Stimulated activated CD4-positive, alpha-beta T cell treated with anti-CD3 and anti-CD28 coated beads, Interleukin-1b, Interleukin-23, amount 100 ng/mL, for 48 hours (primary cell): ENCODE measurements at regions not wholly inside any gene's neighbourhood (a gene's known extent, or its start where the extent isn't known, plus 50 kb on each side); places are given as distances from the start of the nearest gene placed in this dataset.

Experiments
- DNase-seq: peaks from one replicate; pipeline ENCODE4 v3.0.0-alpha.2; 2020

- no peak for DNase-seq
Measured at GRCh38 chr6:16974704-16975359, 127.0 kb upstream of the STMND1 start.

GRCh38 chr6:16974387-16974673 lies 127.5 kb upstream of the STMND1 start:
- no peak for DNase-seq

DNA sequence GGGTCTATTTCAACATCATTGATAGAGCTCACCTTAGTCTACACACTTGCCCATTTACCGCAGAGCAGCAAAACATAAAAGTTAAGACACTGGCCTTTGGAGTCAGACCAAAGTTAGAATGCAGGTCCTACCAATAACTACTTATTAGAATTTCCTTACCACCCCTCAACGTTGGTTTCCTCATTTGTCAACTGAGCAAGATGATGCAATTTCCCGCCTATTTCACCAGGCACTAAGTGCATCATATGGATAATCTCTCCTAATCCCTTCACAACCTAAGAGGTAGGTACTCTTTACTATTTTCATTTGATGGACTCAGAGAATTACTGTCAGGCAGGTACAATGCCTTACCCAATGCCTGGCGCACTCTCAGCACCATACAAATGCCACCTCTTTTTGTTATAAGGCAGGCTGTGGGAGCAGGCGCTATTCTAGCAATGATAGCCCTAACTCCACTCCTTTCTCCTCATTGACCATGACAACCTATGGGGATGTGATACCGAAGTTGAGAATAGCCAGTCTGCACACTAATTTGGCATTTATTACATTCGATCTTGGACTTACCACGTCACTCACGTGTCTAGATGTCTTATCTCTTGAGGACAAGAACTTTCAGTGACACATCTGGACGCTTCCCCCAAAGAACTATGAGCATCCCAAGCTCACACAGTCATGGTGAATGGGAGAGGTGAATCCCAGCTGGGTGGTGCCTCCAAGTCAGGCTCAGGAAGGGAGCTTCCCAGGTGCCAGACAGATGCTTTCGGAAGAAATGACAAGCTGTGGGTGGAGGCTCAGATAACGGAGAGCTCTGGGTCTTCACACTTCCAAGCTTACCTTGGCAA lies 128.1 kb upstream of the STMND1 start:
- no peak for DNase-seq

DNA sequence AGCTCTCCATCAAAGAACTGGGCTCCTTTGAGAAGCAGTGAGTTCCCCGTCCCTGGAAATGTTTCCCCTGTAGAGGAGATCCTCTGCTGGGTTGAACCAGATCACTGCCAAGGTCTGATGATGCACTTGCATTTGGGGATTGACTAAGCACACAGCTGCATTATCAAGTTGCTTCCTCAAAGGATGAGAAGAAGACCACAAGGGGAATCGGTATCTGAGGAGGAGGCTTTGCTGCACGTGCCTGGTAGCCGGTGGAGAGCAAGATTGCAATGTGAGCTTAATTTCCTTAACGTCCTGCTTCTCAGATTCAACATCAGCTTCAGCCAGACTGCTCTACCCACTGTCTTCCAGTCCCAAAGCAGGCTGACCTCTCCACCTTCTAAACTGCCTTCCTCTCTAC lies 128.8 kb upstream of the STMND1 start:
- no peak for DNase-seq

GRCh38 chr6:16972535-16972934 lies 129.3 kb upstream of the STMND1 start:
- no peak for DNase-seq

DNA sequence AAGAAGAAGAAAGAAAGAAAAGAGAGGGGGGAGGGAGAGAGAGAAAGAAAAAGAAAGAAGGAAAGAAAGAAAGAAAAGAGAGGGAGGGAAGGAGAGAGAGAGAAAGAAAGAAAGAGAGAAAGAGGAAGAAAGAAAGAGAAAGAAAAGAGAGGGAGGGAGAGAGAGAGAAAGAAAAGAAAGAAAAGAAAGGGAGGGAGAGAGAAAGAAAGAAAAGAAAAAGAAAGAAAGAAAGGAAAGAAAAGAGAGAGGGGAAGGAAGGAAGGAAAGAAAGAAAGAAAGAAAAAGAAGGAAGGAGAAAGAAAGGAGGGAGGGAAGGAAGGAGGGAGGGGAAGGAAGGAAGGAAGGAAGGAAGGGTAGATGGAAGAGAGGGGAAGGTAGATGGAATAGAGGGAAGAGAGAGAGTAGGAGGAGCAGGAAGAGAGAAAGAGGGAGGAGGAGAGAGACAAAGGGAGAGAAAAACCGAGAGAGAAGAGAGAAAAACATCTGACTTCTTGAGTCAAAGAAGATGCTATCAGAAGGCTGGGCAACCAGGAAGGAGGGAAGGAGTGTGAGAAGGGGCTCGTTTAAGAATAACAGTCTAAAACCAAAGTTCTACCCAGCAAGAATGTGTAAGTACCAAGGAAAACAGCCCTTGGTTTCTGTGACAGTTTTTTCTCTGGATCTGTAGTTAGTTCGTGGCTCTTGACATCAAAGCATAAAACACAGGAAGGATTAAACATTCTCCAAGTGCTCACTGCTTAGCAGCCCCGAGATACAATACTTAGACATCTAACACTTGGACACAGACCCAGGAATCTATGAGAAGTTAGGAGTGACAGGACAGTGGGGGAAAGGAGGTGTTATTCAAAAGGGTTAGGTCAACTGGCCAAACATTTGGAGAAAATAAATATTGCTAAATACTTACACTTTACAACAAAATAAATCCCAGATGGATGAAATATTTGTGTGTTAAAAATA lies 131.9 kb upstream of the STMND1 start:
- no peak for DNase-seq

- no peak for DNase-seq
Measured at GRCh38 chr6:16968101-16968500, 133.7 kb upstream of the STMND1 start.

- no peak for DNase-seq
Measured at GRCh38 chr6:16967470-16967817, 134.4 kb upstream of the STMND1 start.

GRCh38 chr6:16966791-16967469 lies 134.9 kb upstream of the STMND1 start:
- no peak for DNase-seq

GRCh38 chr6:16965689-16966088 lies 136.2 kb upstream of the STMND1 start:
- no peak for DNase-seq

GRCh38 chr6:16964553-16965499 lies 137.0 kb upstream of the STMND1 start:
- peak; percentile 65 for DNase-seq

DNA sequence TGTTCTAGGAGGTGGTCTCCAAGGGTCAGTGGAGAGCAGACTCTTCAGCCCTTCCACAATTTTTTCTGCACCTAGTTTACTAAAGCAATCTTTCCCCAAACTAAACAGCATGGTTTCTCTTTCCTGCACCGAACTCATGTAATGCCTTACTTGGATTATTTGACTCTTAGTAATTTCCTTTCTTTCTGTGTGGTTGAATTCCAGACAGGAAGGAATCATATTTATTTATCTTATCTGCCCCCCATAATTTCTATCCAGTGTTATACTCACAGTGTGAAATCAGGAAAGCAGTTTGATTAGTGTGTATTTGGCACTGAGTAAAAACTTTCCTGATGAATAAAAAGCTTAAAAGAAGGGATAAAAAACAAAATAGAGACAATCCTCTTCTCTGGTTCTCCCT lies 140.3 kb upstream of the STMND1 start:
- DNase-seq: no peak

GRCh38 chr6:16959789-16960188 lies 142.1 kb upstream of the STMND1 start:
- DNase-seq: no peak

DNA sequence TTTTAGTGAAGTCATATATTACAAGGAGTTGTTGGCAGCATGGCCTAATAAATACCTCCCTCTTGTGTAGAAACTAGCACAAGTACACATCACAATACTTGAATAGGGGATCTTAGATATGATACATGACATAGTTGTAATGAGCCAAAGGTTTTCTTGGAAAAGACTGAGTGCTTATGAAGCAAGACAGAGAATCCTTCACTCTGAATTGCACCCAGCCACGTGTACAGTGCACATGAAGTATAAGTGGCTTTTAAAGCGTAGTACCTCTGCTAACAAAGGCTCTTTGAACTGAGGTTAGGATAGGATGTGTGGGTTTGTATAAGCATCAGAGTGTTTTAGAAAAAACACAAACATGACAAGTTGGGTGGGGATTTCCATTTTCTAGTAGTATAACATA lies 145.5 kb upstream of the STMND1 start:
- no peak for DNase-seq

GRCh38 chr6:16955899-16956298 lies 146.0 kb upstream of the STMND1 start:
- no peak for DNase-seq

- no peak for DNase-seq
Measured at GRCh38 chr6:16953905-16954304, 147.9 kb upstream of the STMND1 start.

DNA sequence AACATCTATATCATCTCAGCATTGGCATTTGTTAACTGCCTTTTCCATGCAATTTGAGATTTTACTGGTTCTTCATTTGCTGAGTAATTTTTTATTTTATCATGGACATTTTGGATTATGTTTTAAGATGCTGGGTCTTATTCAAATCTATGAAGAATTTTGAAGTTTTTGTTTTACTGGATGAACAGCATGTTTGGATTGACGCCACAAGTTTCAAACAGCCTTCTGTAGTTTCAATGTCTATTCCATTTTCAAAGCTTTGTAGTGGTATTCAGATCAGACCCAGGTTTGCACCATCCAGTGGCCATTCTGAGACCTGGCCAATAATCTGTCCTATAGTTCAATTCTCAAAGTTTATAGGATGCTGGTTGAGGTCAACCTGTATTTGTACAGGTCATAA lies 148.4 kb upstream of the STMND1 start:
- no peak for DNase-seq

DNA sequence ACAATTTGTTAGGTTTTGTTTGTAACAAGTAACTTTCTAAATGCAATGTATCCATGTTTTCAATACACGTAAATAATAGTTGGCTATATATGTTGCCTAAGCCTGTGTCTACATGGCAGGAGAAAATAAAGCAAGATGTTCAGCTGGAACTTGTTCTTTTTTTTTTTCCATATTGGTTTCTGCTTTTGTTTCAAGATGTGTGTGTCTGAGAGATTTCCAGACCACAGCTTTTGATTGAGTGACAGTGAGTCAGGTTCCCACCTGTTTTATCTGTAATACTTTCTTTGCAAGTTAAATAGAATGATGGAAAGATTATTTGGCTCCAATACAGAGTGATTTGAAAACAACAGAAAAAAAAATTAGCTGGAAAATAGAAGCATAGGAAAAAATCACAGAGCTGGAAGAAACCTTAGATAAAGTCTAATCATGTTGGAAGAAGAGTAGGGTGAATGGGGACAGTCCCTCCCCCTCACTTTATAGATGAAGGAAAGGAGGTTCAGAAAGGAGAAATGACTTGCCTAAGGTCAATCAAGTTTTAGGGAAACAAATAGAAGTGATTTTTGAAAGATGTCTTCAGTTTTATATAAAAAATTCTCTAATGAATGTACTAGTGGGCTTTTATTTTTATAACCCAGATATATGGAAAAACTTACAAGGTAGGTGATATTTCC lies 150.9 kb upstream of the STMND1 start:
- no peak for DNase-seq

- no peak for DNase-seq
Measured at GRCh38 chr6:16950302-16950701, 151.5 kb upstream of the STMND1 start.

GRCh38 chr6:16949716-16950115 lies 152.1 kb upstream of the STMND1 start:
- no peak for DNase-seq

DNA sequence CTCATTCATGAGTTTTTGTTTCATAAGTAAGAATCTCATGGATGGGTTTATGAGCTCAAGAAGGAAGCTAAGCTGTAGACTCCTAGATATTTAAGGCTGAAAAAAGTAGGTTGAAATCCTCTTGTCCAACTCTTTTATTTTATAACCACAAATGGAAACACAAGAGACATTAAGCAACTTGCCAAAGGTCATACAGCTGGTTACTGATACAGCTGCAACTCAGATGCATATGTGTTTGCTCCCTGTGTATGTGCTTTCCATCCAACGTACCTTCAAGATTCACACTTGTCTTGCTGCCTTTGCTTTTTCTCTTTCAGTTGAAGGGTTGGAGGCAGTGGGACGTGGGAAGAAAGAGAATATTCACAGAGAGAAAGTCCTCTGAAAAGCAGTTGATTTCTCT lies 153.5 kb upstream of the STMND1 start:
- DNase-seq: no peak
